Activated T-helper 17 cell treated with anti-CD3 and anti-CD28 coated beads, Interleukin-2, amount 50 U/mL, for 72 hours (primary cell): ENCODE measurements at regions not wholly inside any gene's neighbourhood (a gene's known extent, or its start where the extent isn't known, plus 50 kb on each side); places are given as distances from the start of the nearest gene placed in this dataset.
A peak's percentile ranks its signal among the peaks of the same experiment; 100 is the strongest.

Experiments used
- ATAC-seq: fragments of 150-1000 bp; cut with Tn5 transposase; replicated peaks from 2 replicates; pipeline ENCODE4 v1.10.0; 2021; ENCODE audit warnings: mild to moderate bottlenecking, moderate library complexity
- H3K27ac Mint-ChIP-seq: one replicate; pipeline ENCODE4 v1.8.0; 2022; ENCODE audit warnings: mixed read lengths
- H3K27me3 Mint-ChIP-seq: one replicate; pipeline ENCODE4 v1.8.0; 2022; ENCODE audit warnings: mixed read lengths
- H3K36me3 Mint-ChIP-seq: one replicate; pipeline ENCODE4 v1.8.0; 2022; ENCODE audit warnings: low read depth, mild to moderate bottlenecking, mixed read lengths
- H3K4me1 Mint-ChIP-seq: one replicate; pipeline ENCODE4 v1.8.0; 2022; ENCODE audit warnings: mixed read lengths
- H3K4me3 Mint-ChIP-seq: one replicate; pipeline ENCODE4 v1.8.0; 2022; ENCODE audit warnings: mild to moderate bottlenecking, mixed read lengths
- H3K9me3 Mint-ChIP-seq: one replicate; pipeline ENCODE4 v1.8.0; 2022; ENCODE audit warnings: mixed read lengths

- no peak for ATAC-seq
- Mint-ChIP-seq H3K27me3 (peaks cover 14% of the 10 kb centered on the region), H3K36me3 (no peaks in the 10 kb centered on the region), H3K4me3 (no peak overlapping the region), H3K27ac (no peak overlapping the region), H3K9me3 (no peaks in the 10 kb centered on the region), H3K4me1 (no peaks in the 10 kb centered on the region)
Observed at GRCh38 chr1:34587761-34588160, 167.1 kb upstream of the GJB5 start.

DNA sequence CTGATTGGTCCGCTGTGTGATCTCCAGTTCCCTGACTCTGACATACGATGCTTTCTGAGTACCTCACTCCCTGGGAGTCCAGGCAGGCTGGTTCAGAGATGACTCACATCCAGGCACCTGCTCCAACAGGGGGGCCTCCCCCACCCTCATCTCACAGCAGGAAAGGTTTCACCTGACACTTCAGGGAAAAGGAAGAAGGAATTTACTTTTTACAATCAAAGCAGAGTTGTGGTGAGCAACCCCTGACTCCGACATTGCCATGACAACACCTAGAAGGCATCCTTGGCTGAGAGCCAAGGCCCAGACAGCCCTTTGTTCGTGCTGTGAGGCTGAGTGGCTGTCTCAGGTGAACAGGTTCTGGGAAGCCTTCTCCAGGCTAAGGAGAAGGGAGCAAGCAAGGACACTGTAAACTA is 164.6 kb upstream of the GJB5 start:
- ATAC-seq = no peak
- Mint-ChIP-seq H3K4me3 (no peak overlapping the region), H3K36me3 (no peaks in the 10 kb centered on the region), H3K9me3 (no peaks in the 10 kb centered on the region), H3K4me1 (no peaks in the 10 kb centered on the region), H3K27ac (no peak overlapping the region), H3K27me3 (peaks cover 8% of the 10 kb centered on the region)

DNA sequence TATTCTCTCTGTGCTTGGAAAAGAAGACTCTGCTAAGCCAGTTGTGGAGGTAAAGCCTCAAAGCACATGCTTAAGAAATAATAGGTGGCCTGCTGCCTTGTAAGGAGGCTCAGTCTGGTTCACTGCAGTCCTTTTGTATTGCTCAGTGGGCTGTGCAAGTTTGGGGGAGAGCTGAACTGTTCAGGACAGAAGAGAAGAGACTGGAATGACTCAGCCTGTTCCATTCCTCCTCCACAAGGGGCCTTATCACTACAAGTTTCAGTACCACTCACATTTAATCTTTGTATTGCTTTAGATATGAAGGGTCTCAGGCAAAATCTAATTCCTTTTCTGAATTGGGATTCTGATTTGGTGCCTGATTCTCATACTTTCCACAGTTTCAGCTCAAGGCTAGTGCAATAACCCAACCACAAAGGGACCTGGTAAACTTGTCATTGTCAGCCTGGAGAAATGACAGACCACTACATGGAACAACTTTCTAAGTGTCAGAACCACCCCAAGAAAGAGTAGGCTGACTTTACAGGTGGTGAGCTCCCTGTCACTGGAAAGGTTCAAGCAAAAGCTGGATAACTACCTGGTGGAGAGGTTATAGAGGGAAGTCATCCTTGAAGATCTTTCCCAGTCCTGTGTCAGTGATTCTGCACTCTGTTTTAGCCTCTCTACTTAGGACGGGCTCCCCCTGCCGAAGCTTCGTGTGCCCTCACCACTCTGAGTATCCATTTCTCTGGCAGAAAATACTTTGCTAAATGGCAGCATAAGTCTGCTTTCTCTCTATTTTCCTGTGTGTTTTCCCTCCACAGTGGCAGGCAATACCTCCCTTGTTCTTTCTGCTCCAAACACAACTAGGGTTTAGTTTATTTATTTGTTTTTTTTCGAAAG is 162.9 kb upstream of the GJB5 start:
- Mint-ChIP-seq H3K36me3 (no peaks in the 10 kb centered on the region), H3K9me3 (no peaks in the 10 kb centered on the region), H3K4me3 (no peak overlapping the region), H3K27me3 (peaks cover 8% of the 10 kb centered on the region), H3K27ac (no peak overlapping the region), H3K4me1 (no peaks in the 10 kb centered on the region)
- ATAC-seq = no peak

DNA sequence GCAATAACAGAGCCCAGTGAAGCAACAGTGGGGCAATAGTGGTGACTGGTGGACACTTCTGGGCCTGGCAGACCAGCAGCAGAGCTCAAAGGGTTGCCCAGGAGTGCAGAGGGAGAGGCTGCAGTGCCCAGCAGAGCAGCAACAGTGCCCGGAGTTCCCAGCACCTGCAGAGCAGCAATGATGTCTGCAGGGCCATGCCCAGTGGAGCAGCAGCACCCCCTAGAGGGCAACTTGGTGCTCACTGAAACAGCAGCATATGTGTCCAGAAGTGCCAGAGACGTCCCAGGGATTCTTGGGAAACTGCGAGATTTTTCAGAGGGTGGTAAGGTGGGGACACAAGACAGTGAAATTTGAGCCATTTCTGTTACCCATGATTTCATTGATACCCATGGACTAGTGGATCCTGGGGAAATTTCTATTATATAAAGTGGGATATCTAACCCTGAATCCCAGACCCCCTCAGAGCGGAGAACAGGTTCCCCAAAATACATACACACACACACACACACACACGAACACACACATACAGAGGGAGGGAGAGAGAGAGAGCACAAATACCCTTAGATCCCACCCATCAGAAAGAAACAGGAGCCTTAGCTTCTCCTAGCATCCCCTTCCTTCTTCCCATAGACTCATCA is 156.9 kb upstream of the GJB5 start:
- Mint-ChIP-seq H3K36me3 (no peaks in the 10 kb centered on the region), H3K27me3 (peaks cover 27% of the 10 kb centered on the region), H3K9me3 (no peaks in the 10 kb centered on the region), H3K4me3 (no peak overlapping the region), H3K4me1 (no peaks in the 10 kb centered on the region), H3K27ac (no peak overlapping the region)
- ATAC-seq = peak; percentile 26

GRCh38 chr1:34602907-34603306 is 151.9 kb upstream of the GJB5 start:
- Mint-ChIP-seq H3K4me3 (no peak overlapping the region), H3K4me1 (no peaks in the 10 kb centered on the region), H3K27ac (no peak overlapping the region), H3K36me3 (no peaks in the 10 kb centered on the region), H3K27me3 (peaks cover 38% of the 10 kb centered on the region), H3K9me3 (no peaks in the 10 kb centered on the region)
- no peak for ATAC-seq

- Mint-ChIP-seq H3K27me3 (peaks cover 38% of the 10 kb centered on the region), H3K4me3 (no peak overlapping the region), H3K27ac (no peak overlapping the region), H3K4me1 (no peaks in the 10 kb centered on the region), H3K9me3 (no peaks in the 10 kb centered on the region), H3K36me3 (no peaks in the 10 kb centered on the region)
- ATAC-seq = no peak
Observed at GRCh38 chr1:34603594-34603993, 151.3 kb upstream of the GJB5 start.

GRCh38 chr1:34606504-34606903 is 148.3 kb upstream of the GJB5 start:
- no peaks in the 10 kb centered on the region for H3K9me3 Mint-ChIP-seq
- H3K4me1 Mint-ChIP-seq = no peaks in the 10 kb centered on the region
- no peaks in the 10 kb centered on the region for H3K36me3 Mint-ChIP-seq
- H3K27me3 Mint-ChIP-seq = peaks cover 36% of the 10 kb centered on the region
- no peak overlapping the region for H3K4me3 Mint-ChIP-seq
- H3K27ac Mint-ChIP-seq = no peak overlapping the region
- no peak for ATAC-seq

- Mint-ChIP-seq H3K27me3 (peaks cover 41% of the 10 kb centered on the region), H3K4me3 (no peak overlapping the region), H3K9me3 (no peaks in the 10 kb centered on the region), H3K4me1 (no peaks in the 10 kb centered on the region), H3K36me3 (no peaks in the 10 kb centered on the region), H3K27ac (no peak overlapping the region)
- ATAC-seq = no peak
Observed at GRCh38 chr1:34610063-34610462, 144.8 kb upstream of the GJB5 start.

GRCh38 chr1:34611571-34611970 is 143.3 kb upstream of the GJB5 start:
- Mint-ChIP-seq H3K4me3 (no peak overlapping the region), H3K27ac (no peak overlapping the region), H3K36me3 (no peaks in the 10 kb centered on the region), H3K4me1 (no peaks in the 10 kb centered on the region), H3K27me3 (peaks cover 39% of the 10 kb centered on the region), H3K9me3 (no peaks in the 10 kb centered on the region)
- no peak for ATAC-seq

- no peak for ATAC-seq
- Mint-ChIP-seq H3K27ac (no peak overlapping the region), H3K4me3 (no peak overlapping the region), H3K27me3 (peaks cover 42% of the 10 kb centered on the region), H3K36me3 (no peaks in the 10 kb centered on the region), H3K4me1 (no peaks in the 10 kb centered on the region), H3K9me3 (no peaks in the 10 kb centered on the region)
Observed at GRCh38 chr1:34612091-34612827, 142.6 kb upstream of the GJB5 start.

DNA sequence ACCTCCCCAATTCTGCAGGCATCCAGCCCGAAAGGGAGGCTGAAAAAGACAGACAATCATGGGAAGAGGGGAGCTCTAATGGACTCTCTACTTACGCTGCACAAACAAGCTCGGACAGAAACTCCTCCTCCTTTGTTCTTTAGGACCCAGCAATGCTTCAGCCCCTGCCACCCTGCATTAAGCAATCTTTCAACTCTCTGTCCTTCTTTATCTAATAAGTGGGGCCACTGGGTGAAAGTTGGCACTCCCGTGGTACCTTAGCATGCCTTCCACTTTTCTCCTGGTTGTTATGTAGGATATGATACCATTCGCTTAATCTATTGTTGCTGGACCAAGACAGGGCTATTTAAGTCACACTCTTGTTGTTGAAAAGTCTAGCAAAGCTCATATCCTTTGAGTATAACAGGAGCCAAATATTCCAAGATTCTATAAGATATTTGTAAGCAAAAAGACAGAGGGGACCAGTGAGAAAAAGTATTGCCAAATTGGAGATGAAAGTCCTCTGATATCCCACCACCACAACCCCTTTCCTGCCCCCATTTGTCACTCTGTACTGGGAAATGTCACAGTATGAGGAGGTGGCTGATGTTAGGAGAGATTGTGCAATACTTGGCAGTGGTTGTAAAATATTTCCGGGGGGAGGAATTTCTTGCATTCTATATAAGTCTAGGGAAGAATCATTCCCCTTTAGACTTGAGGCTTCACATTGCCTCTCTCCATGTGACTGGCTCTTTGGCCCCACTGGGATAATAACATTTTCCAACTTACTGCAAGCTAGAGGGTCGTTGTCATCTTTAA is 137.3 kb upstream of the GJB5 start:
- ATAC-seq = no peak
- no peaks in the 10 kb centered on the region for H3K9me3 Mint-ChIP-seq
- no peak overlapping the region for H3K27ac Mint-ChIP-seq
- H3K27me3 Mint-ChIP-seq = peaks cover 51% of the 10 kb centered on the region
- no peaks in the 10 kb centered on the region for H3K36me3 Mint-ChIP-seq
- H3K4me3 Mint-ChIP-seq = no peak overlapping the region
- no peaks in the 10 kb centered on the region for H3K4me1 Mint-ChIP-seq

DNA sequence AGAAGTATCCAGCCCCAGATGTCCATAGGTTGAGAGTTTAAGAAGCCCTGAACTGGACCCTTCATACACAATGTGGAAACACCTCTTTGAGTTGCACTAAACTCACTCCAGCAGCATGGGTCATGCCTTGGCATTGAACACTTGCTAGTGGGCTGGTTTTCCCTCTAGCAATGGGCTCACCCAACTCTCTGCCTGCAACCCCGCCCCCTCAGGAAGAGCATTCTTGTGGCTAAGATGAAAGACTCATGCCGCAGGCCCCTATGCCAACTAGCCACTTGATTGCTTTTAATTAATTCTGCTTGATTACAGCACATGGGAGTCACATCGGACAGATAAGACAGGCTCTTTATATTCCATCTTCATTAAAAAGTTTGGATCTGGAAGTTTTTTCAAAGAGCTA is 136.5 kb upstream of the GJB5 start:
- no peaks in the 10 kb centered on the region for H3K9me3 Mint-ChIP-seq
- ATAC-seq = no peak
- no peak overlapping the region for H3K4me3 Mint-ChIP-seq
- no peak overlapping the region for H3K27ac Mint-ChIP-seq
- peaks cover 52% of the 10 kb centered on the region for H3K27me3 Mint-ChIP-seq
- H3K36me3 Mint-ChIP-seq = no peaks in the 10 kb centered on the region
- no peaks in the 10 kb centered on the region for H3K4me1 Mint-ChIP-seq

- ATAC-seq = no peak
- H3K9me3 Mint-ChIP-seq = no peaks in the 10 kb centered on the region
- peaks cover 55% of the 10 kb centered on the region for H3K27me3 Mint-ChIP-seq
- no peak overlapping the region for H3K27ac Mint-ChIP-seq
- no peaks in the 10 kb centered on the region for H3K36me3 Mint-ChIP-seq
- no peaks in the 10 kb centered on the region for H3K4me1 Mint-ChIP-seq
- no peak overlapping the region for H3K4me3 Mint-ChIP-seq
Observed at GRCh38 chr1:34619256-34619655, 135.6 kb upstream of the GJB5 start.

GRCh38 chr1:34621916-34622315 is 132.9 kb upstream of the GJB5 start:
- Mint-ChIP-seq H3K27ac (no peak overlapping the region), H3K9me3 (no peaks in the 10 kb centered on the region), H3K27me3 (peaks cover 50% of the 10 kb centered on the region), H3K4me1 (no peaks in the 10 kb centered on the region), H3K4me3 (no peak overlapping the region), H3K36me3 (no peaks in the 10 kb centered on the region)
- ATAC-seq = no peak
